OCI-LY3 (cell line): ENCODE measurements at regions not wholly inside any gene's neighbourhood (a gene's known extent, or its start where the extent isn't known, plus 50 kb on each side); places are given as distances from the start of the nearest gene placed in this dataset.

ENCODE experiments used
- H2AFZ ChIP-seq: fragments of 200-600, 300-600 bp; shearing (Covaris generic); 2 replicates; pipeline ENCODE4 v1.6.0; 2014; ENCODE audit warnings: antibody characterized with exemption, low read depth, low read length
- H3K27ac ChIP-seq: fragments of 200-600, 300-600 bp; sonication (generic); 2 replicates; pipeline ENCODE4 v1.5.1; 2014; ENCODE audit warnings: mild to moderate bottlenecking, low read length, moderate library complexity, mixed read lengths
- H3K27me3 ChIP-seq: fragments of 200-600, 300-600 bp; sonication (generic); 2 replicates; pipeline ENCODE4 v1.6.1; 2014; ENCODE audit warnings: low read depth, low read length, mixed read lengths
- H3K36me3 ChIP-seq: fragments of 200-600, 300-600 bp; sonication (generic); replicated peaks from 2 replicates; pipeline ENCODE3; 2014; ENCODE audit warnings: low read depth, low read length, mixed read lengths
- H3K4me1 ChIP-seq: fragments of 300-600, 200-600 bp; sonication (generic); 2 replicates; pipeline ENCODE4 v1.6.1; 2014; ENCODE audit warnings: low read length, mixed read lengths
- H3K4me2 ChIP-seq: fragments of 200-600, 300-600 bp; sonication (generic); 2 replicates; pipeline ENCODE4 v1.6.1; 2014; ENCODE audit warnings: low read length, mixed read lengths
- H3K4me3 ChIP-seq: fragments of 300-600, 200-600 bp; sonication (generic); 2 replicates; pipeline ENCODE4 v1.5.1; 2014; ENCODE audit warnings: antibody characterized with exemption, mild to moderate bottlenecking, low read length, moderate library complexity
- H3K79me2 ChIP-seq: fragments of 300-600, 200-600 bp; shearing (Covaris generic); 2 replicates; pipeline ENCODE4 v1.6.1; 2014; ENCODE audit warnings: mild to moderate bottlenecking, low read length, mixed read lengths
- H3K9ac ChIP-seq: fragments of 300-600, 200-600 bp; shearing (Covaris generic); 2 replicates; pipeline ENCODE4 v1.6.0; 2014; ENCODE audit warnings: mild to moderate bottlenecking, low read length, moderate library complexity
- H3K9me3 ChIP-seq: fragments of 200-600, 300-600 bp; shearing (Covaris generic); 2 replicates; pipeline ENCODE4 v1.6.1; 2014; ENCODE audit warnings: low read length, mixed read lengths; ENCODE audit not compliant: insufficient read depth
- H4K20me1 ChIP-seq: fragments of 200-600, 300-600 bp; sonication (generic); 2 replicates; pipeline ENCODE4 v1.6.1; 2016; ENCODE audit warnings: low read length, mixed read lengths; ENCODE audit not compliant: insufficient read depth
- EZH2phosphoT487 ChIP-seq: fragments of 200-600 bp; shearing (Covaris generic); IDR thresholded peaks from 2 replicates; pipeline ENCODE4 v1.6.1; 2018; ENCODE audit warnings: antibody characterized with exemption, mixed run types, low read depth
- TF ChIP-seq, protein P1 (sequence below): fragments of 200-600, 300-600 bp; sonication (generic); IDR thresholded peaks from 2 replicates; pipeline ENCODE4 v1.5.1; 2014; ENCODE audit warnings: antibody characterized with exemption, low read length, low read depth

- H3K9ac ChIP-seq, result no peak overlapping the region
- H3K4me3 ChIP-seq, result no peak overlapping the region
- no peaks in the 10 kb centered on the region for H3K27me3 ChIP-seq
- H3K4me2 ChIP-seq, result no peak overlapping the region
- no peak for TF ChIP-seq EZH2phosphoT487
- TF ChIP-seq, protein P1, sequence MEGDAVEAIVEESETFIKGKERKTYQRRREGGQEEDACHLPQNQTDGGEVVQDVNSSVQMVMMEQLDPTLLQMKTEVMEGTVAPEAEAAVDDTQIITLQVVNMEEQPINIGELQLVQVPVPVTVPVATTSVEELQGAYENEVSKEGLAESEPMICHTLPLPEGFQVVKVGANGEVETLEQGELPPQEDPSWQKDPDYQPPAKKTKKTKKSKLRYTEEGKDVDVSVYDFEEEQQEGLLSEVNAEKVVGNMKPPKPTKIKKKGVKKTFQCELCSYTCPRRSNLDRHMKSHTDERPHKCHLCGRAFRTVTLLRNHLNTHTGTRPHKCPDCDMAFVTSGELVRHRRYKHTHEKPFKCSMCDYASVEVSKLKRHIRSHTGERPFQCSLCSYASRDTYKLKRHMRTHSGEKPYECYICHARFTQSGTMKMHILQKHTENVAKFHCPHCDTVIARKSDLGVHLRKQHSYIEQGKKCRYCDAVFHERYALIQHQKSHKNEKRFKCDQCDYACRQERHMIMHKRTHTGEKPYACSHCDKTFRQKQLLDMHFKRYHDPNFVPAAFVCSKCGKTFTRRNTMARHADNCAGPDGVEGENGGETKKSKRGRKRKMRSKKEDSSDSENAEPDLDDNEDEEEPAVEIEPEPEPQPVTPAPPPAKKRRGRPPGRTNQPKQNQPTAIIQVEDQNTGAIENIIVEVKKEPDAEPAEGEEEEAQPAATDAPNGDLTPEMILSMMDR, result no peak
- H3K36me3 ChIP-seq, result no peaks in the 10 kb centered on the region
- no peaks in the 10 kb centered on the region for H3K4me1 ChIP-seq
- no peaks in the 10 kb centered on the region for H3K79me2 ChIP-seq
- no peak overlapping the region for H2AFZ ChIP-seq
- no peaks in the 10 kb centered on the region for H4K20me1 ChIP-seq
- no peak overlapping the region for H3K27ac ChIP-seq
- H3K9me3 ChIP-seq, result no peaks in the 10 kb centered on the region
Observed at GRCh38 chr2:189267925-189268579, 88.5 kb upstream of the COL5A2 start.

GRCh38 chr2:189268763-189269162, 89.2 kb upstream of the COL5A2 start:
- H3K27me3 ChIP-seq, result no peaks in the 10 kb centered on the region
- H3K79me2 ChIP-seq, result no peaks in the 10 kb centered on the region
- no peak overlapping the region for H3K9ac ChIP-seq
- no peak overlapping the region for H2AFZ ChIP-seq
- H3K27ac ChIP-seq, result no peak overlapping the region
- H3K4me1 ChIP-seq, result no peaks in the 10 kb centered on the region
- H3K4me3 ChIP-seq, result no peak overlapping the region
- no peak for TF ChIP-seq EZH2phosphoT487
- TF ChIP-seq, protein P1, result no peak
- H4K20me1 ChIP-seq, result no peaks in the 10 kb centered on the region
- H3K36me3 ChIP-seq, result no peaks in the 10 kb centered on the region
- H3K4me2 ChIP-seq, result no peak overlapping the region
- H3K9me3 ChIP-seq, result no peaks in the 10 kb centered on the region

DNA sequence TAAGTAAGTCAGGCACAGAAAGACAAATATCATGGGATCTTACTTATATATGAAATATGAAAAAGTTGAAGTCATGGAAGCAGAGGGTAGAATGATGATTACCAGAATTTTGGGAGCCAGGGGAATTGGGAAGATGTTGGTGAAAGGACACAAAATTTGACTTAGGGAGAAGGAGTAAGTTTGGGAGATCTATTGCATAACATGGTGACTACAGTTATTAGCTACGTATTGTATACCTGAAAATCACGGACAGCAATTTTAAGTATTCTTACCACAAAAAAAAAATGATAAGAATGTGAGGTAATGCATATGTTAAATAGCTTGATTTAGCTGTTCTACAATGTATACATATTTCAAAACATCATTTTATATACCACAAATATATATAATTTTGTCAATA, 94.2 kb upstream of the COL5A2 start:
- Histone ChIP-seq H3K36me3 (no peaks in the 10 kb centered on the region), H3K4me3 (no peak overlapping the region)

DNA sequence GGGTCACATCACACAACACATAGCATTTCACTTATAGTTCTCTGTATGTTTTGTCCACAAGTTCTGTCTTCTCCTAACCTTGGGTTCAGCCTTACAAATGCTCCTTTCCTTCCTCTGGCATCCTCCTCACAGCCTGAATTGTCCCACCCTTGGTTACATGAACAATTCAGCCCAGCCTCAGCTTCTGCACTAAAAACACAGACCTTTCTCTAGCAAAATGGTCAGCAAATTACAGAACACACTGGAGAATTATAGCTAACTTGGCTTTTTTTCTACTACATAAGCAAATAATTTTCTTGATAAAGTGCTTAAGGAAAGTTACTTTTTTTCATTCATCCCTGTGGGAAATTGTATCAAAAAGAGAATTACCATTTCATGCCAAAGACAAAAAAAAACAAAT, 94.8 kb upstream of the COL5A2 start:
- Histone ChIP-seq H3K9me3 (no peaks in the 10 kb centered on the region), H3K27ac (no peak overlapping the region), H3K4me3 (no peak overlapping the region), H2AFZ (no peak overlapping the region), H3K36me3 (no peaks in the 10 kb centered on the region), H3K4me2 (no peak overlapping the region), H3K79me2 (no peaks in the 10 kb centered on the region), H3K27me3 (no peaks in the 10 kb centered on the region), H4K20me1 (no peaks in the 10 kb centered on the region), H3K9ac (no peak overlapping the region), H3K4me1 (no peaks in the 10 kb centered on the region)
- TF ChIP-seq EZH2phosphoT487, result no peak
- TF ChIP-seq, protein P1, result no peak

More for the DNA sequence above, 94.2 kb upstream of the COL5A2 start:
- no peaks in the 10 kb centered on the region for H3K9me3 ChIP-seq
- no peak overlapping the region for H3K27ac ChIP-seq
- no peaks in the 10 kb centered on the region for H4K20me1 ChIP-seq
- no peaks in the 10 kb centered on the region for H3K79me2 ChIP-seq
- no peak overlapping the region for H2AFZ ChIP-seq
- TF ChIP-seq EZH2phosphoT487, result no peak
- TF ChIP-seq, protein P1, result no peak
- H3K27me3 ChIP-seq, result no peaks in the 10 kb centered on the region
- H3K9ac ChIP-seq, result no peak overlapping the region
- H3K4me1 ChIP-seq, result no peaks in the 10 kb centered on the region
- no peak overlapping the region for H3K4me2 ChIP-seq
